ENCODE measurements at regions not wholly inside any gene's neighbourhood (a gene's known extent, or its start where the extent isn't known, plus 50 kb on each side); places are given as distances from the start of the nearest gene placed in this dataset.
A peak's percentile ranks its signal among the peaks of the same experiment; 100 is the strongest.
"Not testable (repeated sequence)": the region's sequence is repeated elsewhere in the genome, so short reads cannot be mapped to it uniquely, and the experiment has no call there.

DNA sequence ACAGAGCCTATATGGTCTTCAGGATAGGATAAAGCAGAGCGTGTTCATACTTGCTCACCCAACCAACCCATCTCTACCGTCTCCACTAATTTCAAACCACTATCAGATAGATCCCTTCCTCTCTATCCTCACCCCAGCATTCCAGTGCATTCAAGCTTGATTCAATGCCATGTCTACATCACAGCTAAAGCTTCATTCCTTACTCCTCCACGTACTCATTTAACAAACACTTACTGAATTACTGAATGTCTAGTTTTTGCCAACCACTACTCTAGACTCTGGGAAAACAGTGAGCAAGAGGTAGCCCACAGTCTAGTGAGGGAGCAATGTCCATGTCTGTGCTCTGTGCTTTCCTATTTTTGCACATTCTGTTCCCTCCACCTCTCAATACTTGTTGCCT is 163.5 kb upstream of the MSX2 start:
- 62% methylated on average over 3 of the region's 3 CpGs for WGBS, 2 donors

GRCh38 chr5:174563040-174563439 is 161.3 kb upstream of the MSX2 start:
- H3K27me3 ChIP-seq; H3K36me3 ChIP-seq (replicated peaks in 1 of 2; ENCODE audit: insufficient read depth in 1 of 2, low read depth in 2 of 2); H3K27ac ChIP-seq; H3K4me3 ChIP-seq; intact Hi-C loops (cut with DNase I); DNase-seq; ATAC-seq; H3K4me1 ChIP-seq; H3K9me3 ChIP-seq: not testable (repeated sequence)
- WGBS, 2 donors, result 64 to 78% methylated on average over 6 of the region's 6 CpGs

More for the DNA sequence above, 163.5 kb upstream of the MSX2 start:
- DNase-seq (no peak), ATAC-seq (no peak)
- no peaks in the 10 kb centered on the region for H3K27me3 ChIP-seq
- H3K9me3 ChIP-seq, result no peaks in the 10 kb centered on the region
- H3K36me3 ChIP-seq (replicated peaks in 1 of 2; ENCODE audit: insufficient read depth in 1 of 2, low read depth in 2 of 2), result no peaks in the 10 kb centered on the region
- H3K27ac ChIP-seq, result no peak overlapping the region
- intact Hi-C loops (cut with DNase I), result no loop called here
- no peak overlapping the region for H3K4me3 ChIP-seq
- TF ChIP-seq, protein P1, sequence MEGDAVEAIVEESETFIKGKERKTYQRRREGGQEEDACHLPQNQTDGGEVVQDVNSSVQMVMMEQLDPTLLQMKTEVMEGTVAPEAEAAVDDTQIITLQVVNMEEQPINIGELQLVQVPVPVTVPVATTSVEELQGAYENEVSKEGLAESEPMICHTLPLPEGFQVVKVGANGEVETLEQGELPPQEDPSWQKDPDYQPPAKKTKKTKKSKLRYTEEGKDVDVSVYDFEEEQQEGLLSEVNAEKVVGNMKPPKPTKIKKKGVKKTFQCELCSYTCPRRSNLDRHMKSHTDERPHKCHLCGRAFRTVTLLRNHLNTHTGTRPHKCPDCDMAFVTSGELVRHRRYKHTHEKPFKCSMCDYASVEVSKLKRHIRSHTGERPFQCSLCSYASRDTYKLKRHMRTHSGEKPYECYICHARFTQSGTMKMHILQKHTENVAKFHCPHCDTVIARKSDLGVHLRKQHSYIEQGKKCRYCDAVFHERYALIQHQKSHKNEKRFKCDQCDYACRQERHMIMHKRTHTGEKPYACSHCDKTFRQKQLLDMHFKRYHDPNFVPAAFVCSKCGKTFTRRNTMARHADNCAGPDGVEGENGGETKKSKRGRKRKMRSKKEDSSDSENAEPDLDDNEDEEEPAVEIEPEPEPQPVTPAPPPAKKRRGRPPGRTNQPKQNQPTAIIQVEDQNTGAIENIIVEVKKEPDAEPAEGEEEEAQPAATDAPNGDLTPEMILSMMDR (IDR thresholded peaks at IDR 0.05), result no peak
- TF ChIP-seq POLR2A (IDR thresholded peaks at IDR 0.05), result no peak
- H3K4me1 ChIP-seq, result no peaks in the 10 kb centered on the region

GRCh38 chr5:174563899-174564298 is 160.5 kb upstream of the MSX2 start:
- Histone ChIP-seq H3K9me3 (no peaks in the 10 kb centered on the region), H3K4me1 (no peaks in the 10 kb centered on the region), H3K27ac (no peak overlapping the region), H3K4me3 (no peak overlapping the region), H3K27me3 (no peaks in the 10 kb centered on the region), H3K36me3 (replicated peaks in 1 of 2; ENCODE audit: insufficient read depth in 1 of 2, low read depth in 2 of 2) (no peaks in the 10 kb centered on the region)
- TF ChIP-seq, protein P1 (IDR thresholded peaks at IDR 0.05), result no peak
- no peak for TF ChIP-seq POLR2A (IDR thresholded peaks at IDR 0.05)
- intact Hi-C loops (cut with DNase I), result no loop called here
- ATAC-seq (no peak), DNase-seq (peak in 3 of 4 donors; percentile 5 to 14 (median 13))
- 39 to 43% methylated on average over 9 of the region's 9 CpGs for WGBS, 2 donors

- intact Hi-C loops (cut with DNase I), result no loop called here
- ATAC-seq, result no peak
- Histone ChIP-seq H3K9me3 (no peaks in the 10 kb centered on the region), H3K27me3 (no peaks in the 10 kb centered on the region), H3K36me3 (replicated peaks in 1 of 2; ENCODE audit: insufficient read depth in 1 of 2, low read depth in 2 of 2) (no peaks in the 10 kb centered on the region), H3K4me3 (no peak overlapping the region), H3K27ac (no peak overlapping the region), H3K4me1 (no peaks in the 10 kb centered on the region)
- 67 to 79% methylated on average over 3 to 7 of the region's 7 CpGs for WGBS, 2 donors
- TF ChIP-seq, protein P1 (IDR thresholded peaks at IDR 0.05), result no peak
- no peak for TF ChIP-seq POLR2A (IDR thresholded peaks at IDR 0.05)
- no peak for DNase-seq
Observed at GRCh38 chr5:174567506-174568141, 156.8 kb upstream of the MSX2 start.

- intact Hi-C loops (cut with DNase I), result no loop called here
- Histone ChIP-seq H3K9me3 (no peaks in the 10 kb centered on the region), H3K4me1 (no peaks in the 10 kb centered on the region), H3K27me3 (no peaks in the 10 kb centered on the region), H3K27ac (no peak overlapping the region), H3K4me3 (no peak overlapping the region), H3K36me3 (replicated peaks in 1 of 2; ENCODE audit: insufficient read depth in 1 of 2, low read depth in 2 of 2) (no peaks in the 10 kb centered on the region)
- ATAC-seq, result no peak
- no peak for DNase-seq
- 61% methylated on average over 4 of the region's 4 CpGs for WGBS, 2 donors
- TF ChIP-seq POLR2A (IDR thresholded peaks at IDR 0.05), result no peak
- TF ChIP-seq, protein P1 (IDR thresholded peaks at IDR 0.05), result no peak
Observed at GRCh38 chr5:174570662-174571061, 153.7 kb upstream of the MSX2 start.

Data from body of pancreas (tissue), 4 donors.